Endothelial cell of umbilical vein (primary cell): ENCODE measurements at regions not wholly inside any gene's neighbourhood (a gene's known extent, or its start where the extent isn't known, plus 50 kb on each side); places are given as distances from the start of the nearest gene placed in this dataset.

Experiments used
- BruUV-seq: library from RNA; stranded (reverse); fragments of 400-500 nt; replicated peaks from 2 replicates; lab custom pipeline; 2021; lab: Mats Ljungman, UMichigan
- CTCF ChIA-PET: fragments of 300-600, 350-600 bp; sonication (Branson Sonifier 250); formaldehyde crosslinking; loops from one replicate; lab custom pipeline; 2021; ENCODE audit warnings: antibody characterized with exemption, inconsistent platforms; lab: Charles Lee
- POLR2A ChIA-PET: fragments of 300-600, 350-600 bp; sonication (Branson Sonifier 250); formaldehyde crosslinking; loops from one replicate; lab custom pipeline; 2021; ENCODE audit warnings: antibody characterized with exemption, inconsistent platforms; lab: Charles Lee
- DNase-seq: peaks from one replicate; pipeline ENCODE4 v3.0.0-alpha.2; 2011; ENCODE audit warnings: low read depth, low spot score
- FAIRE-seq: peaks from 2 replicates; lab custom pipeline; 2011; peaks lifted over from hg19 to GRCh38; lab: Jason Lieb, UNC
- H2AFZ ChIP-seq: 2 replicates; pipeline ENCODE4 v1.6.0; 2012; ENCODE audit warnings: low read depth, low read length, control low read depth, inconsistent platforms
- H3K27ac ChIP-seq: 2 replicates; pipeline ENCODE4 v1.5.1; 2011; ENCODE audit warnings: low read depth, mild to moderate bottlenecking, control low read depth, low read length, moderate library complexity; ENCODE audit not compliant: insufficient read depth
- H3K27me3 ChIP-seq, 2 experiments: 2 replicates each; pipeline versions ENCODE4 v1.6.0 to v1.6.1; 2011; ENCODE audit warnings: low read length in 2 of 2, mixed read lengths in 1 of 2; ENCODE audit not compliant: control insufficient read depth in 2 of 2, insufficient read depth in 2 of 2
- H3K36me3 ChIP-seq, 2 experiments: 2 replicates in 1 of 2; 3 replicates in 1 of 2; pipeline ENCODE4 v1.5.1; 2011; ENCODE audit warnings: low read length in 2 of 2, mild to moderate bottlenecking in 1 of 2, moderate library complexity in 1 of 2; ENCODE audit not compliant: control insufficient read depth in 2 of 2, insufficient read depth in 2 of 2; ENCODE audit errors: extremely low read depth in 1 of 2
- H3K4me1 ChIP-seq: 3 replicates; pipeline ENCODE4 v1.5.1; 2011; ENCODE audit warnings: mild to moderate bottlenecking, low read length; ENCODE audit not compliant: control insufficient read depth, insufficient read depth; ENCODE audit errors: extremely low read depth
- H3K4me2 ChIP-seq: 2 replicates; pipeline ENCODE4 v1.6.1; 2011; ENCODE audit warnings: low read length, control low read depth, mixed read lengths; ENCODE audit not compliant: insufficient read depth
- H3K4me3 ChIP-seq, 3 experiments: fragments of 200-600 bp in 1 of 3; sonication (generic), shearing (Covaris generic) in 1 of 3; replicated peaks in 1 of 3; 2 replicates each; pipeline ENCODE4 v1.5.1; 2011 to 2016; ENCODE audit warnings: control low read depth in 3 of 3, low read length in 3 of 3, mild to moderate bottlenecking in 2 of 3, inconsistent platforms in 1 of 3, low read depth in 1 of 3, moderate library complexity in 1 of 3; ENCODE audit not compliant: insufficient read depth in 1 of 3
- H3K79me2 ChIP-seq: 2 replicates; pipeline ENCODE4 v1.6.0; 2012; ENCODE audit warnings: low read length, inconsistent platforms; ENCODE audit not compliant: control insufficient read depth, insufficient read depth
- H3K9ac ChIP-seq: replicated peaks from 2 replicates; pipeline ENCODE3; 2011; ENCODE audit warnings: low read length, control low read depth; ENCODE audit not compliant: insufficient read depth; ENCODE audit errors: extremely low read depth
- H3K9me1 ChIP-seq: replicated peaks from 3 replicates; pipeline ENCODE4 v1.6.0; 2011; ENCODE audit warnings: mild to moderate bottlenecking, low read length; ENCODE audit not compliant: control insufficient read depth, insufficient read depth; ENCODE audit errors: extremely low read depth
- H3K9me3 ChIP-seq: replicated peaks from 2 replicates; pipeline ENCODE4 v1.5.1; 2012; ENCODE audit warnings: low read length, inconsistent platforms; ENCODE audit not compliant: control insufficient read depth, insufficient read depth
- H4K20me1 ChIP-seq: replicated peaks from 2 replicates; pipeline ENCODE3; 2011; ENCODE audit warnings: mild to moderate bottlenecking, low read length; ENCODE audit not compliant: control insufficient read depth, insufficient read depth; ENCODE audit errors: extremely low read depth
- CTCF ChIP-seq, 2 donors: IDR thresholded peaks; 1 replicate in 1 of 2; 2 replicates in 1 of 2; pipeline ENCODE4 v1.5.1; 2011; ENCODE audit warnings: low read length in 2 of 2, mild to moderate bottlenecking in 2 of 2, moderate library complexity in 2 of 2, control low read depth in 1 of 2, inconsistent platforms in 1 of 2, low read depth in 1 of 2; ENCODE audit not compliant: insufficient read depth in 1 of 2; ENCODE audit errors: extremely low read depth in 1 of 2
- EZH2 ChIP-seq: IDR thresholded peaks from 2 replicates; pipeline ENCODE4 v1.6.1; 2012; ENCODE audit warnings: borderline replicate concordance, low read depth, mild to moderate bottlenecking, moderate library complexity, low read length, inconsistent platforms; ENCODE audit not compliant: severe bottlenecking
- FOS ChIP-seq: IDR thresholded peaks from 2 replicates; pipeline ENCODE4 v1.6.1; 2011; ENCODE audit warnings: mild to moderate bottlenecking, low read length, moderate library complexity, borderline replicate concordance; ENCODE audit not compliant: insufficient read depth
- GATA2 ChIP-seq: IDR thresholded peaks from 2 replicates; pipeline ENCODE4 v1.7.0; 2011; ENCODE audit warnings: low read depth, mild to moderate bottlenecking, moderate library complexity, mixed read lengths, low read length; ENCODE audit not compliant: insufficient read length, insufficient read depth
- JUN ChIP-seq: IDR thresholded peaks from 2 replicates; pipeline ENCODE4 v1.6.1; 2011; ENCODE audit warnings: borderline replicate concordance, low read depth; ENCODE audit not compliant: insufficient read length, insufficient read depth
- MAX ChIP-seq: IDR thresholded peaks from 2 replicates; pipeline ENCODE4 v1.6.1; 2011; ENCODE audit not compliant: insufficient read depth, insufficient read length
- MYC ChIP-seq: IDR thresholded peaks from one replicate; pipeline ENCODE4 v1.6.1; 2011; ENCODE audit warnings: mild to moderate bottlenecking, low read depth, low read length
- POLR2A ChIP-seq: IDR thresholded peaks from 2 replicates; pipeline ENCODE4 v1.6.1; 2012; ENCODE audit warnings: low read depth, mild to moderate bottlenecking, control low read depth, low read length
- POLR2AphosphoS5 ChIP-seq: IDR thresholded peaks from 2 replicates; pipeline ENCODE4 v1.6.1; 2012; ENCODE audit warnings: low read depth, mild to moderate bottlenecking, control low read depth, low read length, moderate library complexity; ENCODE audit not compliant: insufficient read depth
- dilution Hi-C: fragments of 300-500 bp; cut with MboI; formaldehyde crosslinking; loops from one replicate; pipeline ENCODE4 v1.15.0; 2019; ENCODE audit warnings: low sequenced_read_pairs; ENCODE audit not compliant: extremely low pct_ligation_motif_present
- intact Hi-C: fragments of 100-400 bp; cut with micrococcal nuclease; formaldehyde crosslinking; loops from one replicate; pipeline ENCODE4 v1.10.0; 2022

GRCh38 chr10:44068716-44069482 lies 316.0 kb downstream of the CXCL12 start:
- Histone ChIP-seq H3K4me2 (no peak overlapping the region), H3K4me1 (no peaks in the 10 kb centered on the region), H3K27ac (no peak overlapping the region), H3K9me1 (no peaks in the 10 kb centered on the region), H3K9me3 (no peaks in the 10 kb centered on the region), H3K9ac (no peak overlapping the region), H3K79me2 (no peaks in the 10 kb centered on the region), H3K36me3 (no peaks in the 10 kb centered on the region), H2AFZ (no peak overlapping the region), H3K27me3 (no peaks in the 10 kb centered on the region), H4K20me1 (no peaks in the 10 kb centered on the region), H3K4me3 (no peak overlapping the region)
- no peak for DNase-seq
- BruUV-seq, result no TSS peak
- POLR2A ChIA-PET, result no interaction called here
- dilution Hi-C loops (no loop called here), intact Hi-C loops (no loop called here)
- no peak for FAIRE-seq
- CTCF ChIA-PET, result no interaction called here
- TF ChIP-seq POLR2AphosphoS5, result no peak
- no peak for TF ChIP-seq MAX
- TF ChIP-seq FOS, result no peak
- TF ChIP-seq EZH2, result no peak
- no peak for TF ChIP-seq POLR2A
- no peak for TF ChIP-seq MYC
- TF ChIP-seq JUN, result no peak
- no peak for TF ChIP-seq CTCF (IDR thresholded peaks at IDR 0.05; ENCODE audit: extremely low read depth in 1 of 2, insufficient read depth in 1 of 2, low read depth in 1 of 2, low read length in 2 of 2)
- no peak for TF ChIP-seq GATA2
